MCF 10A (cell line): ENCODE measurements at regions not wholly inside any gene's neighbourhood (a gene's known extent, or its start where the extent isn't known, plus 50 kb on each side); places are given as distances from the start of the nearest gene placed in this dataset.

Experiments used
- BruUV-seq: library from RNA; stranded (reverse); fragments of 400-500 nt; replicated peaks from 2 replicates; lab custom pipeline; 2021; lab: Mats Ljungman, UMichigan
- CTCF ChIA-PET: fragments of 300-600 bp; sonication (Branson Sonifier 250); formaldehyde crosslinking; extraction: SDS; loops from one replicate; lab custom pipeline; 2021; ENCODE audit warnings: antibody characterized with exemption, inconsistent platforms; lab: Yijun Ruan, JAX
- POLR2A ChIA-PET: fragments of 300-600, 350-650 bp; sonication (Branson Sonifier 250); formaldehyde crosslinking; extraction: SDS; loops from one replicate; lab custom pipeline; 2020; ENCODE audit warnings: antibody characterized with exemption, inconsistent platforms; lab: Yijun Ruan, JAX
- DNase-seq: peaks from one replicate; pipeline ENCODE4 v3.0.0-alpha.2; 2018; ENCODE audit not compliant: unreplicated experiment
- H3K27ac Mint-ChIP-seq: one replicate; pipeline ENCODE4 v1.8.0; 2022; ENCODE audit warnings: mild to moderate bottlenecking, low read depth, mixed read lengths; ENCODE audit not compliant: unreplicated experiment
- H3K27me3 Mint-ChIP-seq: one replicate; pipeline ENCODE4 v1.8.0; 2022; ENCODE audit warnings: mixed read lengths; ENCODE audit not compliant: insufficient read depth, unreplicated experiment
- H3K36me3 Mint-ChIP-seq: one replicate; pipeline ENCODE4 v1.8.0; 2022; ENCODE audit warnings: mild to moderate bottlenecking, moderate library complexity, mixed read lengths; ENCODE audit not compliant: insufficient read depth, unreplicated experiment
- H3K4me1 Mint-ChIP-seq: one replicate; pipeline ENCODE4 v1.8.0; 2022; ENCODE audit warnings: mixed read lengths; ENCODE audit not compliant: insufficient read depth, unreplicated experiment
- H3K4me3 Mint-ChIP-seq: one replicate; pipeline ENCODE4 v1.8.0; 2022; ENCODE audit warnings: mild to moderate bottlenecking, moderate library complexity, mixed read lengths; ENCODE audit not compliant: unreplicated experiment
- H3K9me3 Mint-ChIP-seq: one replicate; pipeline ENCODE4 v1.8.0; 2022; ENCODE audit warnings: mixed read lengths; ENCODE audit not compliant: unreplicated experiment
- intact Hi-C: fragments of 100-400 bp; cut with micrococcal nuclease; formaldehyde crosslinking; loops from 2 replicates; pipeline ENCODE4 v1.14.1; 2022
- TF ChIP-seq, protein P1 (sequence below): fragments of 200-600 bp; IDR thresholded peaks from one replicate; pipeline ENCODE4 v1.8.0; 2022; ENCODE audit warnings: antibody characterized with exemption, mild to moderate bottlenecking; ENCODE audit not compliant: unreplicated experiment

DNA sequence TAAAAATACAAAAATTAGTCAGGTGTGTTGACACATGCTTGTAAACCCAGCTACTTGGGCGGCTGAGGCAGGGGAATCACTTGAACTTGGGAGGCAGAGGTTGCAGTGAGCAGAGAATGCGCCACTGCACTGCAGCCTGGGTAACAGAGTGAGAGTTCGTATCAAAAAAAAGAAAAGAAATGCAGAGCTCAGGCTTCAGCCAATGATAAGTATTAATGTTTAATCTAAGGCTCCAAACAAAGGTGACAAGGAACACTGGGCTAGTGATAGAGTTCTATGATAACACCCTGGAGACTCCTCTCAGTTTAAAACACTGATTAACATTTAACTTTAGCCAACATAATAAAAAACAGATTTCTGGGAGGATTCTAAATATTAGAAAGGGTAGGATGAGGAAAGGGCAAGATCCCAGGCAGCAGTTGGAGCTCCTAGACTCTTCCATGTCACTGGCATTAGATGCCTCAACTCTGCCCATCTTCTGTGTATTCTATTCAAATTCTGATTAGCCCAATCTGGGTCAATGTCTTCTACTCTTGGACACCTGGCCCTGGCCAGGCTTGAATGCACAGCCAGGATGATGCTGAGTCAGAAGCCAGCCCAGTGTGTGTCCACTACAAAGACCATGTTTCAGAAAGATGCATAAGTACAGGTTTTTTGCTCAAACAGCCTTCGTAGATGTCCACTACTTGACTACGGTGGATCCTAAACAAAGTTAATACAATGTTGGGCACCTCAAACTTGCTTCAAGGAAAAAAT lies 91.0 kb upstream of the FAM169A start:
- Mint-ChIP-seq H3K4me1 (peaks cover 27% of the 10 kb centered on the region), H3K27ac (no peak overlapping the region), H3K36me3 (no peaks in the 10 kb centered on the region), H3K9me3 (no peaks in the 10 kb centered on the region), H3K4me3 (no peak overlapping the region), H3K27me3 (no peaks in the 10 kb centered on the region)
- BruUV-seq = no TSS peak
- TF ChIP-seq, protein P1, sequence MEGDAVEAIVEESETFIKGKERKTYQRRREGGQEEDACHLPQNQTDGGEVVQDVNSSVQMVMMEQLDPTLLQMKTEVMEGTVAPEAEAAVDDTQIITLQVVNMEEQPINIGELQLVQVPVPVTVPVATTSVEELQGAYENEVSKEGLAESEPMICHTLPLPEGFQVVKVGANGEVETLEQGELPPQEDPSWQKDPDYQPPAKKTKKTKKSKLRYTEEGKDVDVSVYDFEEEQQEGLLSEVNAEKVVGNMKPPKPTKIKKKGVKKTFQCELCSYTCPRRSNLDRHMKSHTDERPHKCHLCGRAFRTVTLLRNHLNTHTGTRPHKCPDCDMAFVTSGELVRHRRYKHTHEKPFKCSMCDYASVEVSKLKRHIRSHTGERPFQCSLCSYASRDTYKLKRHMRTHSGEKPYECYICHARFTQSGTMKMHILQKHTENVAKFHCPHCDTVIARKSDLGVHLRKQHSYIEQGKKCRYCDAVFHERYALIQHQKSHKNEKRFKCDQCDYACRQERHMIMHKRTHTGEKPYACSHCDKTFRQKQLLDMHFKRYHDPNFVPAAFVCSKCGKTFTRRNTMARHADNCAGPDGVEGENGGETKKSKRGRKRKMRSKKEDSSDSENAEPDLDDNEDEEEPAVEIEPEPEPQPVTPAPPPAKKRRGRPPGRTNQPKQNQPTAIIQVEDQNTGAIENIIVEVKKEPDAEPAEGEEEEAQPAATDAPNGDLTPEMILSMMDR = no peak
- intact Hi-C loops = no loop called here
- ChIA-PET POLR2A (interaction anchor here (0.7 to 1.0 kb wide), 2 partner anchors 10 to 74 kb away, joined by 3 to 4 read pairs; no protein-coding TSS in a partner anchor), CTCF (interaction anchor here (1.8 kb wide), 1 partner anchor 93 kb away, joined by 4 read pairs; no protein-coding TSS in a partner anchor)
- no peak for DNase-seq

DNA sequence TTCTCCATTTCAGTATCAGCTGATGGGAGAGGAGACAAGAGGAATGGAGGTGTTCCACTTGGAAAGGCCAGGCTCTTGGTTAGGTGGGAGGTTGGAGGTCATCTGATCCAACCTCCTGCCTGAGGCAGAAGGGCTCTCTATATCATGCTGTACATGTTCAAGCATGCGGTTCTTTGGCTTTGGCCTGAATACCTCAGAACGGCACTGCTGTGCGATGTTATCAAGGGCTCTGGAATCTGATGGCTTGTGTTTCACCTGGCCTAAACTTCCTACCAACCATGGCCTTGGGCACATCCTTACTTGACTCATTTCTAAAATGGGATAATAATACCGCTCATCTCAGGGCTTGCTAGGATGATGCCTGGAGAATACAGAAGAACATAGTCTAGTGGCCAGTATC lies 90.1 kb upstream of the FAM169A start:
- POLR2A ChIA-PET = interaction anchor here (0.7 to 1.0 kb wide), 2 partner anchors 11 to 75 kb away, joined by 3 to 4 read pairs; no protein-coding TSS in a partner anchor
- DNase-seq = peak; percentile 36
- Mint-ChIP-seq H3K36me3 (no peaks in the 10 kb centered on the region), H3K4me3 (no peak overlapping the region), H3K27ac (no peak overlapping the region), H3K4me1 (peaks cover 27% of the 10 kb centered on the region), H3K9me3 (no peaks in the 10 kb centered on the region), H3K27me3 (no peaks in the 10 kb centered on the region)
- intact Hi-C loops = no loop called here
- BruUV-seq = no TSS peak
- TF ChIP-seq, protein P1 = no peak
- CTCF ChIA-PET = no interaction called here

DNA sequence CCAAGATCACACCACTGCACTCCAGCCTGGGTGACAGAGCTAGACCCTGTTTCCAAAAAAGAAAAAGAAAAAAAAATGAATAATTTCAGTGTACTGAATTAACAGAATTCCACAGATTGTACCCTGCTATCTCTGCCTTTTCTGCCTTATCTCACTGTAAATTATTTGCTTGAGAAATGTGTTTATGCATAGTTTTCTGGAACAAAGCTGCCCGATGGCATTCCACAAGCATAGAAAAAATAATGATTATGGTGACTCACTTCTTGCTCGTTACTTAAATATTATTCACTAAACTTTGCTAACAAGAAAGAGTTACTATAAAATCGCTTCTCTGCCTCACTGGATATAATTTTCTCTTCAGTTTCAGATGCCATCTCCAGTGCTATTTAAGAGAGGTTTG lies 88.7 kb upstream of the FAM169A start:
- intact Hi-C loops = no loop called here
- TF ChIP-seq, protein P1 = no peak
- Mint-ChIP-seq H3K4me3 (no peak overlapping the region), H3K36me3 (no peaks in the 10 kb centered on the region), H3K4me1 (peaks cover 27% of the 10 kb centered on the region), H3K9me3 (peaks cover 6% of the 10 kb centered on the region), H3K27me3 (no peaks in the 10 kb centered on the region), H3K27ac (no peak overlapping the region)
- no TSS peak for BruUV-seq
- ChIA-PET POLR2A (interaction anchor here (1.4 kb wide), 1 partner anchor 10 kb away, joined by 3 read pairs; no protein-coding TSS in a partner anchor), CTCF (interaction anchor here (1.0 kb wide), 1 partner anchor 23 kb away, joined by 3 read pairs; no protein-coding TSS in a partner anchor)
- DNase-seq = no peak

DNA sequence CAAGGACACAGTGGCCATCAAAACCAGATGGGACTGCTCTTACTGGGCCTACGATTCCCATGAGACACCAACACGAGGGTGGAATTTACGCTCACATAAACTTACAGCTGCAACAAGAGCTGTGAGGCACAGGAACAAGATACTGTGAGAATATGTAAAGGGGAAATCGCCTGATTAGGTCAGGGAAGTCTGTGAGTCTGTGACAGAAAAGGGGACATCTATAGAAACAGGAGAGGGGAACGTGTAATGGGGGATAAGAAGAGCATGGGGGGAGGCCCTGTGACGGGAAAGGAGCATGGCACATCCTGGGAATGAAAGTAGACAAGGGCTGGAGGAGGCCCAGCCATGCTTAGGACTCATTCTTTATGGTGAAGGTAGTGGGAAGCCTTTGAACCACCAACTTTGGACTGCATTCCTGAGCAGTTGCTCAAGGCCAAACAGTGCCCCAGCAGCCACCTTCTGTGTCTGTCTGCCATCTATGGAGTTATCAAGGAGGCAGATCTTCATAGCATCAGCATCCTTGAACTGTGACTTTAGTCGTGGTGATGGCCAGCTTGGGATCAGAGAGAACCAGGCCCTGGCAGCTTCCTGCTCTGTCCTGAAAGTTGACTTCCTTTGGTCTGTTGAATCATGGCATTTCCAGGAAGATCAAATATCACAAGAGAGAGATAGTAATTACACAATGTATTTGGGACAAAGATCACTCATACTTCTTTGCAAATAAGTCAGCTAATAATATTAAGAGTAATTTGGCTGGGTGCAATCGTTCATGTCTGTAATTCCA lies 87.9 kb upstream of the FAM169A start:
- H3K4me1 Mint-ChIP-seq = peaks cover 27% of the 10 kb centered on the region
- peak overlapping the region; percentile 19 for H3K4me3 Mint-ChIP-seq
- H3K36me3 Mint-ChIP-seq = no peaks in the 10 kb centered on the region
- ChIA-PET POLR2A (interaction anchor here (0.7 kb wide), 1 partner anchor 330 kb away, joined by 3 read pairs; no protein-coding TSS in a partner anchor), CTCF (interaction anchor here (1.4 kb wide), 1 partner anchor 26 kb away, joined by 5 read pairs; no protein-coding TSS in a partner anchor)
- H3K27me3 Mint-ChIP-seq = no peaks in the 10 kb centered on the region
- peak overlapping the region; percentile 5 for H3K27ac Mint-ChIP-seq
- peaks cover 6% of the 10 kb centered on the region for H3K9me3 Mint-ChIP-seq
- BruUV-seq = no TSS peak
- DNase-seq = peak; percentile 24
- intact Hi-C loops = no loop called here
- TF ChIP-seq, protein P1 = no peak
